Fibroblast of villous mesenchyme (primary cell): ENCODE measurements at regions not wholly inside any gene's neighbourhood (a gene's known extent, or its start where the extent isn't known, plus 50 kb on each side); places are given as distances from the start of the nearest gene placed in this dataset.
"Not testable (repeated sequence)": the region's sequence is repeated elsewhere in the genome, so short reads cannot be mapped to it uniquely, and the experiment has no call there.

ENCODE experiments used
- DNase-seq: peaks from one replicate; pipeline ENCODE4 v3.0.0-alpha.2; 2010; ENCODE audit warnings: low read depth
- H3K4me3 ChIP-seq: 2 replicates; pipeline ENCODE4 v1.5.1; 2011; ENCODE audit warnings: low read depth, mild to moderate bottlenecking, low read length
- TF ChIP-seq, protein P1 (sequence below): IDR thresholded peaks from 2 replicates; pipeline ENCODE4 v1.5.1; 2012; ENCODE audit warnings: low read depth, mild to moderate bottlenecking, low read length; ENCODE audit not compliant: insufficient read depth

DNA sequence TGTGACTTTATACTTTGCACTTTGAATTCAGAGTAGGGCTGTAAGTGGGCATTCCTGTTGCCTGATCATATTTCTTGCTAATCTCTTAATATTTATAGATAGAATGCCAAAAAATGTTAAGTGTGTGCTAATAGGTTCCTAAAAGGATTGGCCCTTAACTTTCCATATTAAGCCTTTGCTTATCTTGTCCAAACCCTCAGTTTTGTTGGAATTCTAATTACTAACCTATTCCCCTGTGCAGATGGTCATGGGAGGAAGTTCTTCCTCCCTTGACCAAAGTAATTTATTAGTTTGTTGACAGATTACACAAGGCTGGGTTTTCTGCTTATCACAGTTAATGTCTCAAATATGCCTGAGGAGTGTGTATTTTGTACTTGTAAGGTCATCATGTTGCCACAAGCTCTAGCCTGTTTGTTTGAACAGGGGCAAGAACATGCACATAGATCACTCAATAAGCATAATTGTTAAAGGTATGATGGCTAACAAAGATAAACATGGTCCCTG, 541.1 kb upstream of the SPRY2 start:
- peak; percentile 41 for DNase-seq
- TF ChIP-seq, protein P1, sequence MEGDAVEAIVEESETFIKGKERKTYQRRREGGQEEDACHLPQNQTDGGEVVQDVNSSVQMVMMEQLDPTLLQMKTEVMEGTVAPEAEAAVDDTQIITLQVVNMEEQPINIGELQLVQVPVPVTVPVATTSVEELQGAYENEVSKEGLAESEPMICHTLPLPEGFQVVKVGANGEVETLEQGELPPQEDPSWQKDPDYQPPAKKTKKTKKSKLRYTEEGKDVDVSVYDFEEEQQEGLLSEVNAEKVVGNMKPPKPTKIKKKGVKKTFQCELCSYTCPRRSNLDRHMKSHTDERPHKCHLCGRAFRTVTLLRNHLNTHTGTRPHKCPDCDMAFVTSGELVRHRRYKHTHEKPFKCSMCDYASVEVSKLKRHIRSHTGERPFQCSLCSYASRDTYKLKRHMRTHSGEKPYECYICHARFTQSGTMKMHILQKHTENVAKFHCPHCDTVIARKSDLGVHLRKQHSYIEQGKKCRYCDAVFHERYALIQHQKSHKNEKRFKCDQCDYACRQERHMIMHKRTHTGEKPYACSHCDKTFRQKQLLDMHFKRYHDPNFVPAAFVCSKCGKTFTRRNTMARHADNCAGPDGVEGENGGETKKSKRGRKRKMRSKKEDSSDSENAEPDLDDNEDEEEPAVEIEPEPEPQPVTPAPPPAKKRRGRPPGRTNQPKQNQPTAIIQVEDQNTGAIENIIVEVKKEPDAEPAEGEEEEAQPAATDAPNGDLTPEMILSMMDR = no peak
- no peak overlapping the region for H3K4me3 ChIP-seq

DNA sequence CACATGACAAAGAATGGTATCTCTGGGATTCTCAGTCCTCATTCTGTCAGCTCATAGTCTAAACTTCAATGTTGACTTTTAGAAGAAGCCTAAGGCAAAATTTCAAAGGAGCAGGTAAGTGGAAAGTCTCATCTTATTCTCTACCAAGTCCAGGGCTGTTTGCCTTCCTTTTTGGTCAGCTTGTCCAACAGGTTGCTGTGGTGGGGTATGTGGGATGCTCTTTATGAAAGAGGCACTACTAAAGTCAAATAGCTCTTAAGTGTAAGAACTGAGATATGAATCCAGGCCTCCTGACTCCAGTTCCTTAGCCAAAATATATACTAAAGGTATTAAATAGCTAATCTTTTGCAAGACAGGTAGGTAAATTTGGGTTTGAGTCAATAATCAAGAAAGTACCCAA, 540.6 kb upstream of the SPRY2 start:
- no peak overlapping the region for H3K4me3 ChIP-seq
- DNase-seq = no peak
- TF ChIP-seq, protein P1 = no peak

- no peak for DNase-seq
- TF ChIP-seq, protein P1 = no peak
- H3K4me3 ChIP-seq = no peak overlapping the region
Observed at GRCh38 chr13:80881034-80881433, 540.1 kb upstream of the SPRY2 start.

DNA sequence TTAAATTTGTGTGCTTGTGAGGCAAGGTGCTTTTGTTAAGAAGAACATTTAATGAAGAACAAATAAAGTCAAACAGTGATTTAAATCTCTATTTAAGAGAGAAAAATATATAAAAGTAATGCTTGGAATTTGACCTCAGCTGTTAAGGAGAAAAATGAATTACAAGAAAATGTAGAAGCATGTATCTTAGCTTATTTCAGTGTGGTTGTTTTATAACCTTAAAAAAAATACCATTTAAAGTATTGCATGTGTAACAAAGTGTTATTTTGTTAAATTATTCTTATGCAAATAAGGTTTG, 537.0 kb upstream of the SPRY2 start:
- no peak overlapping the region for H3K4me3 ChIP-seq
- no peak for DNase-seq
- TF ChIP-seq, protein P1 = no peak

DNA sequence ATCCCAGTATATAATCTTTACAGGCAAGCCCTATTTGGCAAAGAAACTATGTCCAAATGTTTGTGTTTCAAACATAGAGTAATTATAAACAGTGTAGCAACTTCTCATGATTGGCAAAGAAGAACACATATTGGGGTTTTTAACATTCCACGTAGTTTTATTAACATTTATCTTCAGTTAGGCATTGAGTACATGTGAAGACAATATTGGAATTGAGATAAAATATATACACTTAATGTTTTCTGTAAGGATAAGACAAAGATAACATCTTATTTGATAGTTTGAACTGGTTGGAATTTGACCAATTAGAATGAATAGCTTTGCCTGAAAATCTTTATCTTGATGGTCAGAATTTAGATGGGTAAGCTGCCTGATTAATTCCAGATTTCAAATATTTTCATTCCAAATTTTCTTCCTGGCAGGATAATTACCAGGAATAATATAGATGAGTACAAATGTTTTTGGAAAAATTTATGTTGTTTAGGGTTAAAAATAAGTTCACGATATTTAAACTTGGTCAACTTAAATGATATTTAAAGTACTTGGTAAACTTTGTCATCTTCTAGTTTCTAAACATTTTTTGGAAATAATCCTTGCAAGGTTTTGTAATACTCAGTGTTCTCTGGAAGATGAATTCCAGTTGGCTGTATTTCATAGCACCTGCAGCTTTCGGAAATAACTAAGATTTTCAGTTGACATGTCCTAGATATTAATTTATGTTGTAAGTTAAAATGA, 536.5 kb upstream of the SPRY2 start:
- DNase-seq = no peak
- TF ChIP-seq, protein P1 = no peak
- no peak overlapping the region for H3K4me3 ChIP-seq

- no peak for DNase-seq
- TF ChIP-seq, protein P1 = no peak
- no peak overlapping the region for H3K4me3 ChIP-seq
Observed at GRCh38 chr13:80873589-80873988, 532.7 kb upstream of the SPRY2 start.

GRCh38 chr13:80871971-80872370, 531.0 kb upstream of the SPRY2 start:
- H3K4me3 ChIP-seq, DNase-seq: not testable (repeated sequence)
